Sigmoid colon (tissue), 6 donors: ENCODE measurements at regions not wholly inside any gene's neighbourhood (a gene's known extent, or its start where the extent isn't known, plus 50 kb on each side); places are given as distances from the start of the nearest gene placed in this dataset.

Experiments used
- DNase-seq: peaks from one replicate; pipeline ENCODE4 v3.0.0-alpha.2; 2019
- H3K27ac ChIP-seq, 4 donors: fragments of 200-600 bp; sonication (generic); one replicate each; pipeline ENCODE4 v1.5.1; 2016 to 2019; ENCODE audit warnings: mild to moderate bottlenecking in 1 of 4
- H3K27me3 ChIP-seq, 3 donors: fragments of 200-600 bp; sonication (generic); one replicate each; pipeline ENCODE4 v1.5.1; 2019; ENCODE audit warnings: mild to moderate bottlenecking in 1 of 3
- H3K36me3 ChIP-seq, 4 donors: fragments of 200-600 bp; sonication (generic); one replicate each; pipeline ENCODE4 v1.5.1; 2016 to 2019
- H3K4me1 ChIP-seq, 4 donors: fragments of 200-600 bp; sonication (generic); one replicate each; pipeline ENCODE4 v1.5.1; 2017 to 2019
- H3K4me3 ChIP-seq, 4 donors: fragments of 200-600 bp; sonication (generic); one replicate each; pipeline ENCODE4 v1.5.1; 2017 to 2019; ENCODE audit warnings: mild to moderate bottlenecking in 2 of 4, moderate library complexity in 1 of 4
- H3K9me3 ChIP-seq, 4 donors: fragments of 200-600 bp in 3 of 4; sonication (generic) in 3 of 4; one replicate each; pipeline versions ENCODE4 v1.5.1 to v1.6.1; 2013 to 2019
- EP300 ChIP-seq, 4 donors: sonication (generic); formaldehyde crosslinking; IDR thresholded peaks; one replicate each; pipeline ENCODE4 v1.6.1; 2017; ENCODE audit warnings: antibody characterized with exemption in 4 of 4
- POLR2A ChIP-seq, 2 donors: fragments of 450-650 bp; IDR thresholded peaks; one replicate each; pipeline ENCODE4 v1.6.1; 2016; ENCODE audit warnings: antibody characterized with exemption in 2 of 2, mild to moderate bottlenecking in 2 of 2, moderate library complexity in 2 of 2
- POLR2AphosphoS5 ChIP-seq, 4 donors: sonication (generic); formaldehyde crosslinking; IDR thresholded peaks; one replicate each; pipeline ENCODE4 v1.6.1; 2017; ENCODE audit warnings: antibody characterized with exemption in 4 of 4
- WGBS, 2 donors: extraction: QIAGEN DNeasy Blood & Tissue Kit; methylation state at CpG; one replicate each; pipeline ENCODE4 v1.1.7; 2013; 5-methylcytosine and 5-hydroxymethylcytosine counted together
- intact Hi-C: fragments of 100-400 bp; cut with DNase I; formaldehyde crosslinking; loops from one replicate; pipeline ENCODE4 v1.15.1; 2023
- TF ChIP-seq, protein P1 (sequence below), 4 experiments: fragments of 450-650 bp in 3 of 4; fragments of 200-600 bp in 1 of 4; IDR thresholded peaks; one replicate each; pipeline ENCODE4 v1.5.1; 2016 to 2019; ENCODE audit warnings: antibody characterized with exemption in 4 of 4, mild to moderate bottlenecking in 3 of 4, moderate library complexity in 2 of 4
- donor health status: healthy with polysubstance abuse.
- donor health status: healthy.

DNA sequence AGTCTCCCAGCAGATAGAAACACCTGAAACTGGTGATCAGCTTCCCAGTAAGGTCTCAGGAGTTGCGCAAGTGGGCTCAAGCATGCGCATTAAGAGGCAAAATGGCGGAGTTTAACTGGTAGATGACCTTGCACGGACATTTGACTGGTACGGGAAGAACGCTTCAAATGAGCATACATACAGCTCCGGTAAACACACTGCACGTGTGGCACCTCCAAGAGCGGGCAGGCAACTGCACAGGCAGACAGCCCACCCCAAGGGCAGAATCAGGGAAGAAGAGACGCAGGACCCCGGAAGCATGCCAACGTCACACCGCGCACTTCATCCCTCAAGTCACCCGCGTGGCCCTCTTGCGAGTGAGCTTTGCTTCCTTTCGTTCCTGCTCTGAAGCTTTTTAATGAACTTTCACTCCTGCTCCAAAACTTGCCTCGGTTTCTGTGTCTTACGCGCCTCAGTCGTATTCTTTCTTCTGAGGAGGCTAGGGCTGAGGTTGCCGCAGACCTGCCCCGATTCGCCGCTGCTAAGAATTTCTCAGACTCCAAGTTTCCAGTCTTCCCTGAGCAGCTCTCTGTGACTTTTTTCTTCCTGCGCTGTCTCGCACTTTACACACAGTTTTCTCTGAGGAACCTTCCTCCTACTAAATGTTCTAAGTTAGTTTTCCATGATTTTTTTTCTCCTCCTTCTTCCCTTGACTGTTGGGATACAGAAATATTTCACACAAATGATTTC is 180.7 kb upstream of the ZFP42 start:
- peak overlapping the region in 3 of 4 donors; percentile 25 to 38 (median 32) for H3K4me3 ChIP-seq
- H3K36me3 ChIP-seq, result no peaks in the 10 kb centered on the region
- H3K27ac ChIP-seq, result peak overlapping the region in 3 of 4 donors; percentile 27 to 55 (median 31)
- WGBS, 2 donors, result 67 to 80% methylated on average over 28 of the region's 28 CpGs
- H3K9me3 ChIP-seq, result no peaks in the 10 kb centered on the region
- H3K27me3 ChIP-seq, result no peaks in the 10 kb centered on the region
- intact Hi-C loops, result no loop called here
- H3K4me1 ChIP-seq, result no peaks in the 10 kb centered on the region
- TF ChIP-seq EP300 (IDR thresholded peaks at IDR 0.05), result no peak
- TF ChIP-seq, protein P1, sequence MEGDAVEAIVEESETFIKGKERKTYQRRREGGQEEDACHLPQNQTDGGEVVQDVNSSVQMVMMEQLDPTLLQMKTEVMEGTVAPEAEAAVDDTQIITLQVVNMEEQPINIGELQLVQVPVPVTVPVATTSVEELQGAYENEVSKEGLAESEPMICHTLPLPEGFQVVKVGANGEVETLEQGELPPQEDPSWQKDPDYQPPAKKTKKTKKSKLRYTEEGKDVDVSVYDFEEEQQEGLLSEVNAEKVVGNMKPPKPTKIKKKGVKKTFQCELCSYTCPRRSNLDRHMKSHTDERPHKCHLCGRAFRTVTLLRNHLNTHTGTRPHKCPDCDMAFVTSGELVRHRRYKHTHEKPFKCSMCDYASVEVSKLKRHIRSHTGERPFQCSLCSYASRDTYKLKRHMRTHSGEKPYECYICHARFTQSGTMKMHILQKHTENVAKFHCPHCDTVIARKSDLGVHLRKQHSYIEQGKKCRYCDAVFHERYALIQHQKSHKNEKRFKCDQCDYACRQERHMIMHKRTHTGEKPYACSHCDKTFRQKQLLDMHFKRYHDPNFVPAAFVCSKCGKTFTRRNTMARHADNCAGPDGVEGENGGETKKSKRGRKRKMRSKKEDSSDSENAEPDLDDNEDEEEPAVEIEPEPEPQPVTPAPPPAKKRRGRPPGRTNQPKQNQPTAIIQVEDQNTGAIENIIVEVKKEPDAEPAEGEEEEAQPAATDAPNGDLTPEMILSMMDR (IDR thresholded peaks at IDR 0.05), result no peak
- TF ChIP-seq POLR2A (IDR thresholded peaks at IDR 0.05), result no peak
- no peak for TF ChIP-seq POLR2AphosphoS5 (IDR thresholded peaks at IDR 0.05)
- DNase-seq, result no peak

DNA sequence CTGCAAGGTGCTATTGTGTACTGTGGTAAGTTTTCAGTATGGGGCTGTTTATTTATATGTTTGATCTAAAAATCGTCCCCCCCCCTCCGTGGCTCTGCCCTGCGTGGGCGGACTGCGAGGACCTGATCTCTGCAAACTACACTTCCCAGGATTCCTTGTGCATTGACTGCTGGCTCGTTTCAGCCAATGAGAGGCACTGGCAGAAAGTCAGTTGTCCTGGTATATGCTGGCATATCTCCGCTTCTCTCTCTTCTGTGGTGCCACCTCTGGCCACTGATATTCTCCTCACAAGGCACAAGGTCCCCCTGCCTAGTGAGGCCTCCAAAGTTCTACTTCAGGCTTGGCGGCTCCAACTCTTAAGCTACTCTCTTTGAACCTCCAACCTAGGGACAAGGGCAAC is 168.8 kb upstream of the ZFP42 start:
- no peak for TF ChIP-seq POLR2A (IDR thresholded peaks at IDR 0.05)
- WGBS, 2 donors, result 80 to 85% methylated on average over 8 of the region's 8 CpGs
- Histone ChIP-seq H3K27ac (no peak overlapping the region), H3K9me3 (peaks cover 0 to 2% (median 0%) of the 10 kb centered on the region in 4 donors), H3K27me3 (no peaks in the 10 kb centered on the region), H3K36me3 (no peaks in the 10 kb centered on the region), H3K4me1 (no peaks in the 10 kb centered on the region), H3K4me3 (no peak overlapping the region)
- intact Hi-C loops, result no loop called here
- no peak for DNase-seq

- Histone ChIP-seq H3K9me3 (peaks cover 0 to 2% (median 0%) of the 10 kb centered on the region in 4 donors), H3K4me3 (no peak overlapping the region), H3K36me3 (no peaks in the 10 kb centered on the region), H3K4me1 (no peaks in the 10 kb centered on the region), H3K27ac (no peak overlapping the region), H3K27me3 (no peaks in the 10 kb centered on the region)
- intact Hi-C loops, result no loop called here
- TF ChIP-seq POLR2AphosphoS5 (IDR thresholded peaks at IDR 0.05) (no peak), POLR2A (IDR thresholded peaks at IDR 0.05) (no peak), EP300 (IDR thresholded peaks at IDR 0.05) (no peak)
- TF ChIP-seq, protein P1 (IDR thresholded peaks at IDR 0.05), result no peak
- WGBS, 2 donors, result 82 to 89% methylated on average over 6 of the region's 6 CpGs
- no peak for DNase-seq
These were observed 167.9 kb upstream of the ZFP42 start for GRCh38 chr4:187827631-187828030.

DNA sequence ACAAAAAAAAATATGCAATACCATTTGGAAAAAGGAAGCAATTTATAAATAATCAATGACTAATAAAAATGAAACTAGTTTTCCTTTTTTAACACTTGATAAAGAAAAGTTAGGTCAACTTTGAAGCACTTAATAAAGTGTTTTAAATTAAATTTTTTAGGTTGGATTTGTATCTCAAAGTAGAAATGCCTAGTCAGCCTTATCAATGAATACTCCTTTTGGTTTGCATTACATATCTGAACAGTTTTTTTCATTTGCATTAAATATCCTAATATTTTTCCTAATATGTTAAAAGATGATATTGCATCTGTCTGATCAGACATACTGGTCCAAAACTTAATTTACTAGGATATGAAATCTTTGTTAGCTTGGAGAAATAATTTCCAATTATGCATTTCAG is 155.8 kb upstream of the ZFP42 start:
- H3K4me3 ChIP-seq, result no peak overlapping the region
- no peaks in the 10 kb centered on the region for H3K4me1 ChIP-seq
- no peaks in the 10 kb centered on the region for H3K36me3 ChIP-seq
- no peak for DNase-seq
- H3K27ac ChIP-seq, result no peak overlapping the region
- intact Hi-C loops, result no loop called here
- no peaks in the 10 kb centered on the region for H3K27me3 ChIP-seq
- H3K9me3 ChIP-seq, result no peaks in the 10 kb centered on the region
- TF ChIP-seq, protein P1 (IDR thresholded peaks at IDR 0.05), result no peak
- TF ChIP-seq POLR2A (IDR thresholded peaks at IDR 0.05) (no peak), POLR2AphosphoS5 (IDR thresholded peaks at IDR 0.05) (no peak), EP300 (IDR thresholded peaks at IDR 0.05) (no peak)

DNA sequence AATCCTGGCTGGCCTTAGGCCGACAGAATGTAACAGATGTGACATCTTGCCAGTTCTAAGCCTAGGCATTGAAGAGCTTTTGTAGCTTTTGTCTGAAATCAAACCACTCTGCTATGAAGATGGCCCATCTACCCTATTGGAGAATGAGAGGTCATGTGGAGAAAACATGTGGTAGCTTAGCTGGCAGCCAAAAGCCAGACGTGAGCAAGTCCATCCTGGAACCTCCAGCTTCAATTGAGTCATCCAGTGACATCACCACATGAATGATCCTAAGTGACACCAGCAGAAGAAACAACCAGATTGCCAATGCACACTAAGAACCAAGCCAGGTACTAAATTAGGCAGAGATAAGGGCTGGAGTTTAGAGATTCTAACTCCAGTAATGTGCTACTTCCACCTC is 154.8 kb upstream of the ZFP42 start:
- DNase-seq, result no peak

More for the DNA sequence above, 154.8 kb upstream of the ZFP42 start:
- TF ChIP-seq POLR2A (IDR thresholded peaks at IDR 0.05) (no peak), EP300 (IDR thresholded peaks at IDR 0.05) (no peak), POLR2AphosphoS5 (IDR thresholded peaks at IDR 0.05) (no peak)
- TF ChIP-seq, protein P1 (IDR thresholded peaks at IDR 0.05), result no peak
- no peaks in the 10 kb centered on the region for H3K27me3 ChIP-seq
- no peak overlapping the region for H3K4me3 ChIP-seq
- H3K36me3 ChIP-seq, result no peaks in the 10 kb centered on the region
- 82 to 87% methylated on average over 2 of the region's 2 CpGs for WGBS, 2 donors
- H3K9me3 ChIP-seq, result no peaks in the 10 kb centered on the region
- no peaks in the 10 kb centered on the region for H3K4me1 ChIP-seq
- H3K27ac ChIP-seq, result no peak overlapping the region
- intact Hi-C loops, result no loop called here
